Fibroblast of mammary gland (primary cell): ENCODE measurements at regions not wholly inside any gene's neighbourhood (a gene's known extent, or its start where the extent isn't known, plus 50 kb on each side); places are given as distances from the start of the nearest gene placed in this dataset.

ENCODE experiments used
- DNase-seq: peaks from one replicate; pipeline ENCODE4 v3.0.0-alpha.2; 2010; ENCODE audit warnings: low read depth
- H3K4me3 ChIP-seq: 2 replicates; pipeline ENCODE4 v1.5.1; 2011; ENCODE audit warnings: low read depth, mild to moderate bottlenecking, low read length, moderate library complexity; ENCODE audit not compliant: control insufficient read depth
- TF ChIP-seq, protein P1 (sequence below): conservative IDR thresholded peaks from 2 replicates; pipeline ENCODE4 v1.5.1; 2011; ENCODE audit warnings: low read depth, low read length, inconsistent platforms; ENCODE audit not compliant: control insufficient read depth, insufficient read depth

DNA sequence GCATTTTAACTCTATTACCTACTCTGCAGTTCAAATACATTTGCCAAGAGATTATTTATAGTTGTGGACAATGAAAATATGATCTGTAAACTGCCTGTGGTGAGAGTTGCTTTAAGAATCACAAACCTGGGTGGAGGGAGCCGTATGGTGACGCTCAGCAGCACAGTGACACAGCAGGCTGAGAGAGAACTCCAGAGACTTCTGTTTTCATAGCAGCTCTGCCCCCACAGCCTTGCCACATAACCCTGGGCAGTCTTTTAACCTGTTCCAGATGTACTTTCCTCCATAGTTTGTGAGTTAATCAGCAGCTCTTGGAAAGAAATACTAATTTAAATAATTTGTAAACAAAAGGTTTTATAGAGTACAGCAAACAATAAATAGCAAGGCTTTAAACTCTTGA lies 450.5 kb downstream of the ELAVL2 start:
- TF ChIP-seq, protein P1, sequence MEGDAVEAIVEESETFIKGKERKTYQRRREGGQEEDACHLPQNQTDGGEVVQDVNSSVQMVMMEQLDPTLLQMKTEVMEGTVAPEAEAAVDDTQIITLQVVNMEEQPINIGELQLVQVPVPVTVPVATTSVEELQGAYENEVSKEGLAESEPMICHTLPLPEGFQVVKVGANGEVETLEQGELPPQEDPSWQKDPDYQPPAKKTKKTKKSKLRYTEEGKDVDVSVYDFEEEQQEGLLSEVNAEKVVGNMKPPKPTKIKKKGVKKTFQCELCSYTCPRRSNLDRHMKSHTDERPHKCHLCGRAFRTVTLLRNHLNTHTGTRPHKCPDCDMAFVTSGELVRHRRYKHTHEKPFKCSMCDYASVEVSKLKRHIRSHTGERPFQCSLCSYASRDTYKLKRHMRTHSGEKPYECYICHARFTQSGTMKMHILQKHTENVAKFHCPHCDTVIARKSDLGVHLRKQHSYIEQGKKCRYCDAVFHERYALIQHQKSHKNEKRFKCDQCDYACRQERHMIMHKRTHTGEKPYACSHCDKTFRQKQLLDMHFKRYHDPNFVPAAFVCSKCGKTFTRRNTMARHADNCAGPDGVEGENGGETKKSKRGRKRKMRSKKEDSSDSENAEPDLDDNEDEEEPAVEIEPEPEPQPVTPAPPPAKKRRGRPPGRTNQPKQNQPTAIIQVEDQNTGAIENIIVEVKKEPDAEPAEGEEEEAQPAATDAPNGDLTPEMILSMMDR = no peak
- no peak overlapping the region for H3K4me3 ChIP-seq
- DNase-seq = peak; percentile 43

DNA sequence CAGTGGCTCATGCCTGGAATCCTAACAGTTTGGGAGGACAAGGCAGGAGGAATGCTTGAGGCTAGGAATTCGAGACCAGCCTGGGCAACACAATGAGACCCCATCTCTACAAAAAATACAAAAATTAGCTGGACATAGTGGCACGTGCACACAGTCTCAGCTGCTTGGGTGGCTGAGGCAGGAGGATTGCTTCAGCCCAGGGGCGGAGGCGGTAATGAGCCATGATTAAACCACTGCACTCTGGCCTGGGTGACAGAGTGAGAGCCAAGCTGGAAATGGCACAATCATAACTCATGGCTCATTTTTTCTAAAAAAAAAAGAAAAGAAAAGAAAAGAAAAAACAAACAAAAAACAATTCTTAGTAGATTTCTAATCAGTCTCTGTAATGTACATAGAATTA lies 446.2 kb downstream of the ELAVL2 start:
- DNase-seq = peak; percentile 4
- TF ChIP-seq, protein P1 = no peak
- H3K4me3 ChIP-seq = no peak overlapping the region

DNA sequence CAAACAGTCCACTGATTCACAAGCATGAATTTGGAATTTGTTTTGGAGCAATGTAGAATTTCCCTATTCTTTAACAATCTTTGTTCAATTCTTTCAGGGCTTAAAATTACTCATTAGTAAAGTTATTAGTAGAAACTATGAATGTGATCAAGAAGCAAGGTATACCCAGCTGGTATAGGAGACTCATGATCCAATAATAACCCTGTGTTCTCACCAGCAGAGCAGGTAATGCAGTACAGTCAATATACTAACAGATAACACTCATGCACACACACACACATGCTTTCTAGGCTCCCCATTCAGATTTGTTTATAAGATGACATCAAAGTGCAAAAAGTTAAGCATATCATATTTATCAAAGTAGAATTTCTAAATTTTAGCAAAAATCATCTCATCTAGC lies 445.2 kb downstream of the ELAVL2 start:
- TF ChIP-seq, protein P1 = no peak
- DNase-seq = no peak
- H3K4me3 ChIP-seq = no peak overlapping the region

DNA sequence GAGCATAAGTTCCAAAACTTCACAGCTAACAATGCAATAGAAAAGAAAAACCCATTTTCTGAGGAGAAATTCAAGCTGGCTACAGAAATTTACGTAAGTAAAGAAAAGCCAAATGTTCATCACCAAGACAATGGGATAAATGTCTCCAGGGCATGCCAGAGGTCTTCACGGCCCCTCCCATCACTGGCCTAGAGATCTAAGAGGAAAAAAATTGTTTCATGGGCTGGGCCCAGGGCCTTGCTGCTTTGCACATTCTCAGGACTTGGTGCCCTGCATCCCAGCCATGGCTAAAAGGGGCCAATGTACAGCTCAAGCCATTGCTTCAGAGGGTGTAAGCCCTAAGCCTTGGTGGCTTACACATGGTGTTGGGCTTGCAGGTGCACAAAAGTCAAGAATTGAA lies 443.6 kb downstream of the ELAVL2 start:
- no peak for DNase-seq
- TF ChIP-seq, protein P1 = no peak
- H3K4me3 ChIP-seq = no peak overlapping the region

DNA sequence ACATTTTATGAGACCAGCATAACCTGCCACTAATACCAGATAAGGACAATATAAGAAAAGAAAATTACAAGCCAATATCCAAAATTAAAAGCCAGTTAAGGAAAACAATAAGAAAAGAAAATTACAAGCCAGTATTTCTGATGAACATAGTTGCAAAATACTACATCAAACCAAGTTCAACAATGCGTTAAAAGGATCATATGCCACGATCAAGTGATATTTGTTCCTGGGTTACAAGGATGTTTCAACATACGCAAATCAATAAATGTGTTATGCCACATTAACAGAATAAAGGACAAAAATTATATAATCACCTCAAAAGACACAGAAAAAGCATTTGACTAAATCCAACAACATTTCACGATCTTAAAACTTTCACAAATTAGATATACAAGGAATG lies 431.9 kb downstream of the ELAVL2 start:
- H3K4me3 ChIP-seq = no peak overlapping the region
- TF ChIP-seq, protein P1 = no peak
- no peak for DNase-seq

DNA sequence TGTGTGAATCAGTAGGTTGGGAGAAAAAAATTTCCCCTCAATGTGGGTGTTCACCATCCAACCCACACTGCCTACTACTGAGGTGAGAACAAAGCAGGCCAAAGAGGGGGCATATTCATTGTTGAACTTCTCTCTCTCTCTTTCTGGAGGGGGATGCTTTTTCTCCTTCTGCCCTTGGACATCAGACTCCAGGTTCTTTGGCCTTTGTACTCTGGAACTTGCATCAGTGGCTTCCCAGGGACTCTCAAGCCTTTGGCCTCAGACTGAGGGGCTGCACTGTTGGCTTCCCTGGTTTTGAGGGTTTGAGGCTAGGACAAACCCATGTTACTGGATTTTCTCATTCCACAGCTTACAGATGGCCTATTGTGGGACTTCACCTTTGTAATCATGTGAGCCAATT lies 417.2 kb downstream of the ELAVL2 start:
- DNase-seq = no peak
- TF ChIP-seq, protein P1 = no peak
- no peak overlapping the region for H3K4me3 ChIP-seq

DNA sequence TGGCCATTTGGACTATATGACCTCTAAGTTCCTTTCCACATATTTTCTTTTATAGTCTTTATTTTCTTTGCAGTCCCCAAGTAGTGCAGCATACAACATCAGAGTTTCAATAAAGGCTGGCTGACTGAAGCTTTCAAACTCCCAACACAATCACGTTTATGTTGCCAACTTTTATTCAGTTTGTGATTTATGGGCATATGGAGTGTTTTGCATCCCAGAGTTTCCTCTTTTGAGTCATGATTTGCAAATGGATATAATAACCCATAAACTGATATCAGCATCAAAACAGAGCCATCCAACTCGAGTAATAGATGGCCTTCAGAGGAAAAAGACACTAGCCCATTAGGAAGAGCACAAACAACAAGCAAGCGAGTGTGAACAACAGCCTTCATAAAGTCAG lies 414.0 kb downstream of the ELAVL2 start:
- TF ChIP-seq, protein P1 = no peak
- no peak overlapping the region for H3K4me3 ChIP-seq
- DNase-seq = no peak
